ENCODE measurements at regions not wholly inside any gene's neighbourhood (a gene's known extent, or its start where the extent isn't known, plus 50 kb on each side); places are given as distances from the start of the nearest gene placed in this dataset.
"Not testable (repeated sequence)": the region's sequence is repeated elsewhere in the genome, so short reads cannot be mapped to it uniquely, and the experiment has no call there.

GRCh38 chr11:21987261-21987660, 205.6 kb upstream of the ANO5 start:
- in situ Hi-C loops (cut with HindIII; ENCODE audit: low sequenced_read_pairs) = no loop called here
- no peak for DNase-seq (ENCODE audit: low read depth)
- TF ChIP-seq, protein P1, sequence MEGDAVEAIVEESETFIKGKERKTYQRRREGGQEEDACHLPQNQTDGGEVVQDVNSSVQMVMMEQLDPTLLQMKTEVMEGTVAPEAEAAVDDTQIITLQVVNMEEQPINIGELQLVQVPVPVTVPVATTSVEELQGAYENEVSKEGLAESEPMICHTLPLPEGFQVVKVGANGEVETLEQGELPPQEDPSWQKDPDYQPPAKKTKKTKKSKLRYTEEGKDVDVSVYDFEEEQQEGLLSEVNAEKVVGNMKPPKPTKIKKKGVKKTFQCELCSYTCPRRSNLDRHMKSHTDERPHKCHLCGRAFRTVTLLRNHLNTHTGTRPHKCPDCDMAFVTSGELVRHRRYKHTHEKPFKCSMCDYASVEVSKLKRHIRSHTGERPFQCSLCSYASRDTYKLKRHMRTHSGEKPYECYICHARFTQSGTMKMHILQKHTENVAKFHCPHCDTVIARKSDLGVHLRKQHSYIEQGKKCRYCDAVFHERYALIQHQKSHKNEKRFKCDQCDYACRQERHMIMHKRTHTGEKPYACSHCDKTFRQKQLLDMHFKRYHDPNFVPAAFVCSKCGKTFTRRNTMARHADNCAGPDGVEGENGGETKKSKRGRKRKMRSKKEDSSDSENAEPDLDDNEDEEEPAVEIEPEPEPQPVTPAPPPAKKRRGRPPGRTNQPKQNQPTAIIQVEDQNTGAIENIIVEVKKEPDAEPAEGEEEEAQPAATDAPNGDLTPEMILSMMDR (IDR thresholded peaks at IDR 0.05; ENCODE audit: low read depth, low read length, missing control alignments) = no peak
- no peak overlapping the region for H3K4me3 ChIP-seq (ENCODE audit: low read depth, low read length)

GRCh38 chr11:21988477-21988876, 204.4 kb upstream of the ANO5 start:
- no peak for DNase-seq (ENCODE audit: low read depth)
- in situ Hi-C loops (cut with HindIII; ENCODE audit: low sequenced_read_pairs) = no loop called here
- no peak overlapping the region for H3K4me3 ChIP-seq (ENCODE audit: low read depth, low read length)
- TF ChIP-seq, protein P1 (IDR thresholded peaks at IDR 0.05; ENCODE audit: low read depth, low read length, missing control alignments) = no peak

DNA sequence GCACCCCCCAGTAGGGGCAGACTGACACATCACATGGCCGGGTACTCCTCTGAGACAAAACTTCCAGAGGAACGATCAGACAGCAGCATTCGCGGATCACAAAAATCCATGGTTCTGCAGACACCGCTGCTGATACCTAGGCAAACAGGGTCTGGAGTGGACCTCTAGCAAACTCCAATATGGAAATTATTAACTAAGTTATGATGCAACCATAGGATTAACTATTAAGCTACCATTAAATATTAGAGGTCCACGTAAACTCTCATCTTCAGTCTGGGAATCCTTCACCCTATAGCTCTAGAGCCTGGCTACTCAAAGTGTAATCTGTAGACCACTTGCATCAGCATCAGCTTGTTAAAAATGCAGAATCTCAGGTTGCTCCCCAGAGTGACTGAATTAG, 191.1 kb upstream of the ANO5 start:
- DNase-seq (ENCODE audit: low read depth); H3K4me3 ChIP-seq (ENCODE audit: low read depth, low read length); in situ Hi-C loops (cut with HindIII; ENCODE audit: low sequenced_read_pairs): not testable (repeated sequence)

- no peak overlapping the region for H3K4me3 ChIP-seq (ENCODE audit: low read depth, low read length)
- in situ Hi-C loops (cut with HindIII; ENCODE audit: low sequenced_read_pairs) = no loop called here
- TF ChIP-seq, protein P1 (IDR thresholded peaks at IDR 0.05; ENCODE audit: low read depth, low read length, missing control alignments) = no peak
- DNase-seq (ENCODE audit: low read depth) = no peak
These were observed 186.0 kb upstream of the ANO5 start for GRCh38 chr11:22006901-22007300.

GRCh38 chr11:22031791-22032190, 161.1 kb upstream of the ANO5 start:
- in situ Hi-C loops (cut with HindIII; ENCODE audit: low sequenced_read_pairs) = no loop called here
- TF ChIP-seq, protein P1 (IDR thresholded peaks at IDR 0.05; ENCODE audit: low read depth, low read length, missing control alignments) = no peak
- H3K4me3 ChIP-seq (ENCODE audit: low read depth, low read length) = no peak overlapping the region
- DNase-seq (ENCODE audit: low read depth) = no peak

GRCh38 chr11:22037505-22037904, 155.4 kb upstream of the ANO5 start:
- DNase-seq (ENCODE audit: low read depth) = no peak
- no peak overlapping the region for H3K4me3 ChIP-seq (ENCODE audit: low read depth, low read length)
- in situ Hi-C loops (cut with HindIII; ENCODE audit: low sequenced_read_pairs) = no loop called here
- TF ChIP-seq, protein P1 (IDR thresholded peaks at IDR 0.05; ENCODE audit: low read depth, low read length, missing control alignments) = no peak

- TF ChIP-seq, protein P1 (IDR thresholded peaks at IDR 0.05; ENCODE audit: low read depth, low read length, missing control alignments) = no peak
- no peak for DNase-seq (ENCODE audit: low read depth)
- in situ Hi-C loops (cut with HindIII; ENCODE audit: low sequenced_read_pairs) = no loop called here
- H3K4me3 ChIP-seq (ENCODE audit: low read depth, low read length) = no peak overlapping the region
These were observed 151.8 kb upstream of the ANO5 start for GRCh38 chr11:22041039-22041438.

Measured in astrocyte of the cerebellum (primary cell).